ENCODE measurements at regions not wholly inside any gene's neighbourhood (a gene's known extent, or its start where the extent isn't known, plus 50 kb on each side); places are given as distances from the start of the nearest gene placed in this dataset.

- Histone ChIP-seq H3K36me3 (ENCODE audit: insufficient read depth, low read length) (no peaks in the 10 kb centered on the region), H3K27me3 (ENCODE audit: insufficient read depth, low read length, poor library complexity, severe bottlenecking) (no peaks in the 10 kb centered on the region), H3K4me2 (ENCODE audit: low read depth, low read length, poor library complexity, severe bottlenecking) (no peak overlapping the region), H3K9me2 (replicated peaks; ENCODE audit: low read depth, low read length) (no peaks in the 10 kb centered on the region), H3K9me3 (ENCODE audit: insufficient read depth, low read depth, low read length) (peaks cover 15% of the 10 kb centered on the region; the same call in 1 of the 2 replicates), H3F3A (ENCODE audit: low read depth) (no peaks in the 10 kb centered on the region), H4K20me1 (ENCODE audit: insufficient read depth, low read length, poor library complexity, severe bottlenecking) (no peaks in the 10 kb centered on the region), H3K79me2 (ENCODE audit: insufficient read depth, low read length) (no peaks in the 10 kb centered on the region), H3K4me3 (ENCODE audit: low read length, poor library complexity, severe bottlenecking) (no peak overlapping the region), H3K4me1 (ENCODE audit: insufficient read depth, low read length, poor library complexity, severe bottlenecking) (no peaks in the 10 kb centered on the region), H3K9ac (ENCODE audit: low read depth, low read length, poor library complexity, severe bottlenecking) (no peak overlapping the region), H2AFZ (ENCODE audit: low read length) (no peak overlapping the region)
- TF ChIP-seq CTCF (conservative IDR thresholded peaks at IDR 0.05; ENCODE audit: low read length) = no peak
- TF ChIP-seq EZH2phosphoT487 (IDR thresholded peaks at IDR 0.05; ENCODE audit: borderline replicate concordance) = no peak
Observed at GRCh38 chr3:106619-107018, 89.9 kb upstream of the CHL1 start.

GRCh38 chr3:111143-112069, 85.2 kb upstream of the CHL1 start:
- Histone ChIP-seq H3K9me2 (replicated peaks; ENCODE audit: low read depth, low read length) (no peaks in the 10 kb centered on the region), H3K4me3 (ENCODE audit: low read length, poor library complexity, severe bottlenecking) (no peak overlapping the region), H3F3A (ENCODE audit: low read depth) (no peaks in the 10 kb centered on the region), H3K4me1 (ENCODE audit: insufficient read depth, low read length, poor library complexity, severe bottlenecking) (no peaks in the 10 kb centered on the region), H4K20me1 (ENCODE audit: insufficient read depth, low read length, poor library complexity, severe bottlenecking) (no peaks in the 10 kb centered on the region), H3K9me3 (ENCODE audit: insufficient read depth, low read depth, low read length) (peaks cover 7% of the 10 kb centered on the region; the same call in 1 of the 2 replicates), H3K79me2 (ENCODE audit: insufficient read depth, low read length) (no peaks in the 10 kb centered on the region), H3K9ac (ENCODE audit: low read depth, low read length, poor library complexity, severe bottlenecking) (no peak overlapping the region), H3K27me3 (ENCODE audit: insufficient read depth, low read length, poor library complexity, severe bottlenecking) (no peaks in the 10 kb centered on the region), H3K4me2 (ENCODE audit: low read depth, low read length, poor library complexity, severe bottlenecking) (no peak overlapping the region), H3K36me3 (ENCODE audit: insufficient read depth, low read length) (no peaks in the 10 kb centered on the region), H2AFZ (ENCODE audit: low read length) (no peak overlapping the region)
- no peak for TF ChIP-seq EZH2phosphoT487 (IDR thresholded peaks at IDR 0.05; ENCODE audit: borderline replicate concordance)
- no peak for TF ChIP-seq CTCF (conservative IDR thresholded peaks at IDR 0.05; ENCODE audit: low read length)

GRCh38 chr3:112773-113172, 83.8 kb upstream of the CHL1 start:
- Histone ChIP-seq H3K36me3 (ENCODE audit: insufficient read depth, low read length) (no peaks in the 10 kb centered on the region), H3K79me2 (ENCODE audit: insufficient read depth, low read length) (no peaks in the 10 kb centered on the region), H3K4me3 (ENCODE audit: low read length, poor library complexity, severe bottlenecking) (no peak overlapping the region), H3K27me3 (ENCODE audit: insufficient read depth, low read length, poor library complexity, severe bottlenecking) (no peaks in the 10 kb centered on the region), H2AFZ (ENCODE audit: low read length) (no peak overlapping the region), H3K4me1 (ENCODE audit: insufficient read depth, low read length, poor library complexity, severe bottlenecking) (no peaks in the 10 kb centered on the region), H3K9ac (ENCODE audit: low read depth, low read length, poor library complexity, severe bottlenecking) (no peak overlapping the region), H3K9me3 (ENCODE audit: insufficient read depth, low read depth, low read length) (peaks cover 7% of the 10 kb centered on the region; the same call in 1 of the 2 replicates), H3K4me2 (ENCODE audit: low read depth, low read length, poor library complexity, severe bottlenecking) (no peak overlapping the region), H3F3A (ENCODE audit: low read depth) (no peaks in the 10 kb centered on the region), H4K20me1 (ENCODE audit: insufficient read depth, low read length, poor library complexity, severe bottlenecking) (no peaks in the 10 kb centered on the region), H3K9me2 (replicated peaks; ENCODE audit: low read depth, low read length) (no peaks in the 10 kb centered on the region)
- no peak for TF ChIP-seq CTCF (conservative IDR thresholded peaks at IDR 0.05; ENCODE audit: low read length)
- TF ChIP-seq EZH2phosphoT487 (IDR thresholded peaks at IDR 0.05; ENCODE audit: borderline replicate concordance) = no peak
